Osteocyte (in vitro differentiated cells): ENCODE measurements at regions not wholly inside any gene's neighbourhood (a gene's known extent, or its start where the extent isn't known, plus 50 kb on each side); places are given as distances from the start of the nearest gene placed in this dataset.

Experiments used
- DNase-seq: peaks from one replicate; pipeline ENCODE4 v3.0.0; 2021; ENCODE audit warnings: mixed read lengths; ENCODE audit not compliant: unreplicated experiment; ENCODE audit errors: extremely low spot score
- H3K27ac Mint-ChIP-seq: one replicate; pipeline ENCODE4 v1.8.0; 2021; ENCODE audit warnings: mild to moderate bottlenecking, mixed read lengths; ENCODE audit not compliant: unreplicated experiment
- H3K27me3 Mint-ChIP-seq: one replicate; pipeline ENCODE4 v1.8.0; 2021; ENCODE audit warnings: mixed read lengths; ENCODE audit not compliant: unreplicated experiment
- H3K36me3 Mint-ChIP-seq: one replicate; pipeline ENCODE4 v1.8.0; 2021; ENCODE audit warnings: mixed read lengths; ENCODE audit not compliant: unreplicated experiment
- H3K4me1 Mint-ChIP-seq: one replicate; pipeline ENCODE4 v1.8.0; 2021; ENCODE audit warnings: mixed read lengths; ENCODE audit not compliant: unreplicated experiment
- H3K4me3 Mint-ChIP-seq: one replicate; pipeline ENCODE4 v1.8.0; 2021; ENCODE audit warnings: mild to moderate bottlenecking, moderate library complexity, mixed read lengths; ENCODE audit not compliant: unreplicated experiment
- H3K9me3 Mint-ChIP-seq: one replicate; pipeline ENCODE4 v1.8.0; 2021; ENCODE audit warnings: mixed read lengths; ENCODE audit not compliant: unreplicated experiment
- TF ChIP-seq, protein P1 (sequence below): fragments of 200-600 bp; sonication (generic); IDR thresholded peaks from 2 replicates; pipeline ENCODE4 v1.5.0; 2021; ENCODE audit warnings: antibody characterized with exemption, mild to moderate bottlenecking, moderate library complexity

GRCh38 chr4:19375931-19376330, 875.8 kb upstream of the SLIT2 start:
- no peak for DNase-seq
- Mint-ChIP-seq H3K27me3 (no peaks in the 10 kb centered on the region), H3K4me3 (no peak overlapping the region), H3K9me3 (no peaks in the 10 kb centered on the region), H3K27ac (no peak overlapping the region), H3K4me1 (peaks cover 6% of the 10 kb centered on the region), H3K36me3 (no peaks in the 10 kb centered on the region)
- TF ChIP-seq, protein P1, sequence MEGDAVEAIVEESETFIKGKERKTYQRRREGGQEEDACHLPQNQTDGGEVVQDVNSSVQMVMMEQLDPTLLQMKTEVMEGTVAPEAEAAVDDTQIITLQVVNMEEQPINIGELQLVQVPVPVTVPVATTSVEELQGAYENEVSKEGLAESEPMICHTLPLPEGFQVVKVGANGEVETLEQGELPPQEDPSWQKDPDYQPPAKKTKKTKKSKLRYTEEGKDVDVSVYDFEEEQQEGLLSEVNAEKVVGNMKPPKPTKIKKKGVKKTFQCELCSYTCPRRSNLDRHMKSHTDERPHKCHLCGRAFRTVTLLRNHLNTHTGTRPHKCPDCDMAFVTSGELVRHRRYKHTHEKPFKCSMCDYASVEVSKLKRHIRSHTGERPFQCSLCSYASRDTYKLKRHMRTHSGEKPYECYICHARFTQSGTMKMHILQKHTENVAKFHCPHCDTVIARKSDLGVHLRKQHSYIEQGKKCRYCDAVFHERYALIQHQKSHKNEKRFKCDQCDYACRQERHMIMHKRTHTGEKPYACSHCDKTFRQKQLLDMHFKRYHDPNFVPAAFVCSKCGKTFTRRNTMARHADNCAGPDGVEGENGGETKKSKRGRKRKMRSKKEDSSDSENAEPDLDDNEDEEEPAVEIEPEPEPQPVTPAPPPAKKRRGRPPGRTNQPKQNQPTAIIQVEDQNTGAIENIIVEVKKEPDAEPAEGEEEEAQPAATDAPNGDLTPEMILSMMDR: no peak

- Mint-ChIP-seq H3K27me3 (no peaks in the 10 kb centered on the region), H3K9me3 (no peaks in the 10 kb centered on the region), H3K4me1 (no peaks in the 10 kb centered on the region), H3K27ac (no peak overlapping the region), H3K4me3 (no peak overlapping the region), H3K36me3 (no peaks in the 10 kb centered on the region)
- no peak for DNase-seq
- TF ChIP-seq, protein P1: no peak
Observed at GRCh38 chr4:19375136-19375804, 876.4 kb upstream of the SLIT2 start.

DNA sequence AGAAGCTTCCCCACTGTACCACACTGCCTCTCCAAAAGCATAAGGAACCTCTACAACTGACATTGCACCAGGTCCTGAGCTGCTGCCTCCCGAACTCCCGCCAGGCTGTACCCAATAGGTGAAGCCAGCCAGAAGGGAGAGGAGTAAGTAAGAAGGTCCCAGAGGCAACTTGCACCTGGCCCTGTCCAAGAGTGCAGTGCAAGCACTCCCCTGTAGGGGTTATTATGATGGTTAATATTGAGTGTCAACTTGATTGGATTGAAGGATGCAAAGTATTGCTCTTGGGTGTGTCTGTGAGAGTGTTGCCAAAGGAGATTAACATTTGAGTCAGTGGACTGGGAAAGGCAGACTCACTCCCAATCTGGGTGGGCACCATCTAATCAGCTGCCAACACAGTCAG, 879.3 kb upstream of the SLIT2 start:
- H3K36me3 Mint-ChIP-seq: no peaks in the 10 kb centered on the region
- DNase-seq: no peak
- H3K27me3 Mint-ChIP-seq: no peaks in the 10 kb centered on the region
- TF ChIP-seq, protein P1: no peak
- H3K4me1 Mint-ChIP-seq: no peaks in the 10 kb centered on the region
- H3K9me3 Mint-ChIP-seq: no peaks in the 10 kb centered on the region
- H3K4me3 Mint-ChIP-seq: no peak overlapping the region
- no peak overlapping the region for H3K27ac Mint-ChIP-seq

DNA sequence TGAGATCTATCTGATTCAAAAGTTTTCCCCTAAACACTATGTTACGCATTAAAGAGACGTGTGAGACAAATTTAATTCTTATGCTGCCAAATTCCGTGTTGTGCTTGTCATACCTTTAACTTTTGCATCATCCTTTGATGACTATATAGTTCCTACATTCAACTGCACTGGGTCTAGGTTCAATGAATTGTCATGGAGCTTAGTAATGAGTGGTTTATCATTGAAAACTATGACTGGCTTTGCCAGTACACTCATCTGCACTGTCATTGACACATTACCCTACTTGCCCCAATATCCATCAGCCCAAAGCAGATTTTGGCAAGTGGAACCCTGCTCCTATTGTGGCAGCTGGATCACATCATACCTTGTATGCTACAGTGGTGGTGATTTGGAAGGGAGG, 882.9 kb upstream of the SLIT2 start:
- no peak overlapping the region for H3K4me3 Mint-ChIP-seq
- TF ChIP-seq, protein P1: no peak
- H3K9me3 Mint-ChIP-seq: no peaks in the 10 kb centered on the region
- H3K36me3 Mint-ChIP-seq: no peaks in the 10 kb centered on the region
- DNase-seq: no peak
- H3K4me1 Mint-ChIP-seq: no peaks in the 10 kb centered on the region
- no peaks in the 10 kb centered on the region for H3K27me3 Mint-ChIP-seq
- no peak overlapping the region for H3K27ac Mint-ChIP-seq

GRCh38 chr4:19366916-19367315, 884.8 kb upstream of the SLIT2 start:
- DNase-seq: no peak
- no peaks in the 10 kb centered on the region for H3K9me3 Mint-ChIP-seq
- TF ChIP-seq, protein P1: no peak
- no peaks in the 10 kb centered on the region for H3K4me1 Mint-ChIP-seq
- no peaks in the 10 kb centered on the region for H3K36me3 Mint-ChIP-seq
- H3K27me3 Mint-ChIP-seq: no peaks in the 10 kb centered on the region
- H3K27ac Mint-ChIP-seq: no peak overlapping the region
- H3K4me3 Mint-ChIP-seq: no peak overlapping the region
